Heart left ventricle (tissue), 13 donors: ENCODE measurements at regions not wholly inside any gene's neighbourhood (a gene's known extent, or its start where the extent isn't known, plus 50 kb on each side); places are given as distances from the start of the nearest gene placed in this dataset.

Source experiments
- CTCF ChIP-seq, 12 donors: fragments of 200-600 bp; sonication (generic) in 4 of 12; IDR thresholded peaks; one replicate each; pipeline versions ENCODE4 v1.5.0 to v1.8.0; 2018 to 2022; ENCODE audit warnings: antibody characterized with exemption in 12 of 12, mild to moderate bottlenecking in 5 of 12
- POLR2A ChIP-seq, 2 donors: fragments of 450-650 bp; IDR thresholded peaks; one replicate each; pipeline ENCODE4 v1.6.1; 2017; ENCODE audit warnings: antibody characterized with exemption in 2 of 2, mild to moderate bottlenecking in 2 of 2, moderate library complexity in 2 of 2
- donor health status: ischemic (EF 13 %, LVEDD 7.1; RV severe dilation, severe dysfunction).
- donor health status: DM: no; HTN: yes; CAD: no.
- donor health status: DM: no; HTN: no; CAD: no.
- donor health status: ischemic (EF 25% LVEDD 6.9; RV normal size, moderate dysfunction).
- donor health status: ischemic (EF 25% LVEDD 5.7; RV mildly dilated, moderate dysfunction).
- donor health status: ischemic (EF 35%, LVEDD 5.7; RV mildly dilated, moderate dysfunction).
- donor health status: nonischemic (EF 11% LVEDD 7.7; RV severe dilation, severe dysfunction).
- donor health status: DM: yes; HTN: yes; CAD: no.
- donor health status: PGD.
- donor health status: ischemic (EF 29% LVEDD 5.4; RV normal size, mild dysfunction).
- donor health status: nonischemic (EF 23%, LVEDD 6.1; RV moderate dilation, normal function).

DNA sequence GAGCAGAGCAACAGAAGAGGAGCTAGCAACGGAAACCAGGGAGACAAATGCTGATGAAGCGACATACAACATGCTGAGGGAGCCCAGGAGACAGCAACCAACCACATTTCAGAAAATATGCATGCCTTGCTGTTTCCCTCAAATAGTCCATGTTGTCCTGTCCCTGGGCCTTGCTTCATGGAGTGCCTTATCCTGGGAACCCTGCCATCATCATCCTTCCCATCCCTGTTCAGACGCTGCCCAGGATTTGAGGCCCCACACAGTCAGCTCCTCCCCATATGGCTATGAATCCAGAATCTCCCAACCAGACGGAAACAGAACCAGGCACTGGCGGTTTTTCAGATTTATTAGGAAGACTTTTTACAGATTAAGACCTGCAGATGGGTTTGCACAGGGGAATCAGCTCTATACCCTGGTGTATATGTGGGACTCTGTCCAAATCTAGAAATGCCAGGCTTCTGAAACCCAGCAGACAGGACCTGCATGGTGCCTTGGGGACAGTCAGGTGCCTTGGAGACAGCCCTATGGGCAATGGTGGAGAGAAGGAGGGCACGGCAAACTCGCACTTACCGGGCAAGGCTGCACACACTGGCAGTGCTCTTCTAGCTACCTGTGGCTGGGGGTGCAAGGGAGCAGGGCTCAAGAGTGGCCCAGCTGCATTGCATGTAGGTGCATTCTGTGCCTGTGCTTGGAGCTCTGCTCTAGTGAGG, 199.7 kb upstream of the MAMLD1 start:
- TF ChIP-seq POLR2A (IDR thresholded peaks at IDR 0.05) (no peak), CTCF (IDR thresholded peaks at IDR 0.05) (no peak)
